Neural progenitor cell (in vitro differentiated cells): ENCODE measurements at regions not wholly inside any gene's neighbourhood (a gene's known extent, or its start where the extent isn't known, plus 50 kb on each side); places are given as distances from the start of the nearest gene placed in this dataset.

Experiments used
- DNase-seq: peaks from one replicate; pipeline ENCODE4 v3.0.0-alpha.2; 2016; ENCODE audit warnings: low spot score
- H2AFZ ChIP-seq: fragments of 200-600 bp; sonication (generic); replicated peaks from 2 replicates; pipeline ENCODE4 v1.6.1; 2016; ENCODE audit warnings: antibody characterized with exemption
- H3F3A ChIP-seq: fragments of 200-600 bp; sonication (generic); 2 replicates; pipeline ENCODE4 v1.6.1; 2016; ENCODE audit warnings: antibody characterized with exemption, low read depth
- H3K27ac ChIP-seq: fragments of 200-600 bp; sonication (generic); 2 replicates; pipeline ENCODE4 v1.5.1; 2016; ENCODE audit warnings: mild to moderate bottlenecking
- H3K27me3 ChIP-seq: fragments of 200-600 bp; sonication (generic); 2 replicates; pipeline ENCODE4 v1.6.1; 2016; ENCODE audit warnings: mild to moderate bottlenecking, moderate library complexity
- H3K36me3 ChIP-seq: fragments of 200-600 bp; sonication (generic); 2 replicates; pipeline ENCODE4 v1.5.1; 2016
- H3K4me1 ChIP-seq: fragments of 200-600 bp; sonication (generic); 2 replicates; pipeline ENCODE4 v1.6.1; 2016; ENCODE audit warnings: mixed run types
- H3K4me2 ChIP-seq: fragments of 200-600 bp; sonication (generic); 2 replicates; pipeline ENCODE4 v1.6.1; 2016
- H3K4me3 ChIP-seq: fragments of 200-600 bp; sonication (generic); 2 replicates; pipeline ENCODE4 v1.5.1; 2016
- H3K79me2 ChIP-seq: fragments of 200-600 bp; sonication (generic); 2 replicates; pipeline ENCODE4 v1.6.1; 2016; ENCODE audit warnings: low read depth
- H3K9ac ChIP-seq: fragments of 200-600 bp; sonication (generic); 2 replicates; pipeline ENCODE4 v1.6.1; 2016
- H3K9me3 ChIP-seq: fragments of 200-600 bp; sonication (generic); 2 replicates; pipeline ENCODE4 v1.5.1; 2016; ENCODE audit warnings: low read depth
- H4K20me1 ChIP-seq: fragments of 200-600 bp; sonication (generic); 2 replicates; pipeline ENCODE4 v1.6.1; 2016; ENCODE audit warnings: low read depth
- H3K27ac Mint-ChIP-seq: 3 replicates; pipeline ENCODE4 v1.8.0; 2021; ENCODE audit warnings: mixed read lengths
- H3K27me3 Mint-ChIP-seq: 2 replicates; pipeline ENCODE4 v1.8.0; 2022; ENCODE audit warnings: low read depth, mild to moderate bottlenecking, inconsistent platforms, moderate library complexity, mixed read lengths; ENCODE audit not compliant: insufficient read depth
- H3K36me3 Mint-ChIP-seq: 3 replicates; pipeline ENCODE4 v1.8.0; 2021; ENCODE audit warnings: mixed read lengths
- H3K4me1 Mint-ChIP-seq: 3 replicates; pipeline ENCODE4 v1.8.0; 2021; ENCODE audit warnings: mixed read lengths
- H3K4me3 Mint-ChIP-seq: 3 replicates; pipeline ENCODE4 v1.8.0; 2021; ENCODE audit warnings: mild to moderate bottlenecking, moderate library complexity, mixed read lengths
- H3K9me3 Mint-ChIP-seq: 3 replicates; pipeline ENCODE4 v1.8.0; 2020; ENCODE audit warnings: mixed read lengths
- EZH2 ChIP-seq: fragments of 200-600 bp; sonication (generic); IDR thresholded peaks from 2 replicates; pipeline ENCODE4 v1.6.1; 2017; ENCODE audit warnings: antibody characterized with exemption, mild to moderate bottlenecking, moderate library complexity
- EZH2phosphoT487 ChIP-seq: fragments of 200-600 bp; sonication (generic); IDR thresholded peaks from 2 replicates; pipeline ENCODE4 v1.6.1; 2017; ENCODE audit warnings: antibody characterized with exemption
- TF ChIP-seq, protein P1 (sequence below): fragments of 200-600 bp; sonication (generic); IDR thresholded peaks from 2 replicates; pipeline ENCODE4 v1.5.1; 2017; ENCODE audit warnings: antibody characterized with exemption, mild to moderate bottlenecking

DNA sequence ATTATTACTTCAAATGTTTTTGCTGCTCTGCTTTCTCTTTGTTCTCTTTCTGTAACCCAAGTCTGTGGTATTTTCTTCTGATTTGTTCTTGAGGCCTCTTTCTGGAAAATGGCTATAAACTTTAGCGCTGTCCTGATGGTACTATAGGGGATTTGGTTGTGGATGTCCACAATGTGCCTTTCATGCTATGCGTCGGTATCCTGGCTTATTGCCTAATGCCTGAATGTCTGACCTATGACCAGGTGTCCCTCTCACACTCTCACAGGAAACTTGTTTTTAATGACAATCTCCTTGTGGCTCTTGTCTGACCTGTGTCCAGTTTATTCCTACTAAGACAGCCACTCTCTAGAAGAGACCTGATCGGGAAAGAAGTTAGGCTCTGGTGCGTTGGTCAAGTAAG, 222.4 kb upstream of the NR3C2 start:
- Histone ChIP-seq H3K4me1 (no peaks in the 10 kb centered on the region), H3K9me3 (no peaks in the 10 kb centered on the region), H3K79me2 (no peaks in the 10 kb centered on the region), H2AFZ (no peak overlapping the region), H3F3A (no peaks in the 10 kb centered on the region), H3K27me3 (no peaks in the 10 kb centered on the region), H3K4me3 (no peak overlapping the region), H3K36me3 (no peaks in the 10 kb centered on the region), H3K9ac (no peak overlapping the region), H4K20me1 (no peaks in the 10 kb centered on the region), H3K27ac (no peak overlapping the region), H3K4me2 (no peak overlapping the region)
- Mint-ChIP-seq H3K4me3 (no peak overlapping the region), H3K36me3 (no peaks in the 10 kb centered on the region), H3K4me1 (no peaks in the 10 kb centered on the region), H3K27ac (no peak overlapping the region), H3K27me3 (no peaks in the 10 kb centered on the region), H3K9me3 (no peaks in the 10 kb centered on the region)
- TF ChIP-seq EZH2phosphoT487 (no peak), EZH2 (no peak)
- TF ChIP-seq, protein P1, sequence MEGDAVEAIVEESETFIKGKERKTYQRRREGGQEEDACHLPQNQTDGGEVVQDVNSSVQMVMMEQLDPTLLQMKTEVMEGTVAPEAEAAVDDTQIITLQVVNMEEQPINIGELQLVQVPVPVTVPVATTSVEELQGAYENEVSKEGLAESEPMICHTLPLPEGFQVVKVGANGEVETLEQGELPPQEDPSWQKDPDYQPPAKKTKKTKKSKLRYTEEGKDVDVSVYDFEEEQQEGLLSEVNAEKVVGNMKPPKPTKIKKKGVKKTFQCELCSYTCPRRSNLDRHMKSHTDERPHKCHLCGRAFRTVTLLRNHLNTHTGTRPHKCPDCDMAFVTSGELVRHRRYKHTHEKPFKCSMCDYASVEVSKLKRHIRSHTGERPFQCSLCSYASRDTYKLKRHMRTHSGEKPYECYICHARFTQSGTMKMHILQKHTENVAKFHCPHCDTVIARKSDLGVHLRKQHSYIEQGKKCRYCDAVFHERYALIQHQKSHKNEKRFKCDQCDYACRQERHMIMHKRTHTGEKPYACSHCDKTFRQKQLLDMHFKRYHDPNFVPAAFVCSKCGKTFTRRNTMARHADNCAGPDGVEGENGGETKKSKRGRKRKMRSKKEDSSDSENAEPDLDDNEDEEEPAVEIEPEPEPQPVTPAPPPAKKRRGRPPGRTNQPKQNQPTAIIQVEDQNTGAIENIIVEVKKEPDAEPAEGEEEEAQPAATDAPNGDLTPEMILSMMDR: no peak
- no peak for DNase-seq

DNA sequence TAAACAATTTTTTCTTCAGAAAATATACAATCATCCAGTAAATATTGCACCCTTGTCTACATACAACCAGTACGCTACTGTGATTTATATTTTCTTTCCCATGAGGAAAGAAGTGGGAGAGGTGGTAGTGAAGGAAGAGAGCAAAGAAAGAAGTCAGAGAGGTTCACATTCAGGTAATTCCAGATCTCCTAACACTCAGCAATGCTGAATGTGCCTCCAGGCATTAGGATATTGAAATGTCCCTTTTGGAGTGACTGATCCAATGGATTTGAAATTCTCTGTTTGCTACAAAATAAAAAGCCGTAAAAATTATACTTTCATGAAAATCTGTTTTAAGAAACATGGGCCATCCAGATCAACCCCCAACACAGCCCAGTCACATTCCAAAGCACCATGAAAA, 211.9 kb upstream of the NR3C2 start:
- Histone ChIP-seq H3K4me1 (no peaks in the 10 kb centered on the region), H3K27me3 (no peaks in the 10 kb centered on the region), H3K36me3 (no peaks in the 10 kb centered on the region), H3K9ac (no peak overlapping the region), H3K4me2 (no peak overlapping the region), H3K79me2 (no peaks in the 10 kb centered on the region), H3F3A (no peaks in the 10 kb centered on the region), H3K9me3 (no peaks in the 10 kb centered on the region), H3K4me3 (no peak overlapping the region), H3K27ac (no peak overlapping the region), H4K20me1 (no peaks in the 10 kb centered on the region), H2AFZ (no peak overlapping the region)
- no peak for DNase-seq
- Mint-ChIP-seq H3K4me1 (no peaks in the 10 kb centered on the region), H3K36me3 (no peaks in the 10 kb centered on the region), H3K4me3 (no peak overlapping the region), H3K27ac (no peak overlapping the region), H3K9me3 (no peaks in the 10 kb centered on the region), H3K27me3 (peaks cover 3% of the 10 kb centered on the region)
- TF ChIP-seq, protein P1: no peak
- no peak for TF ChIP-seq EZH2phosphoT487
- no peak for TF ChIP-seq EZH2

DNA sequence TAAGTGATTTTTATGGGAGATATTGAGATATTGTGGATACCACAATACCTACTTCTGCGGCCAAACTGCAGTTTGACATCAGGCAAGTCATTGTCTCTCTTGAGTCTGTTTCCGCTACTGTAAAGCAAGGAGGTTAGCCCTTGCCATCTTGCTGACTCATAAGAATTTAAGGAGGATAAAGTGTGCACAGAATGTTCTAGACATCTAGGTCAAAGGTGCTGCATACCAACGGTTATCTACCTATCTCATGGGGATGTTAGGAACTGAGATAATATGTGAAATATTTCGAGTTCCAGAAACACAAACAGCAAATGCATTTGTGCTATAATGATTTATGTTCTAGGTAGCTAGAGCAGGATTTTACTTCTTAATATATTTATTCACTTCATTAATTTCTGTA, 211.5 kb upstream of the NR3C2 start:
- no peak overlapping the region for H3K4me2 ChIP-seq
- no peaks in the 10 kb centered on the region for H3K4me1 ChIP-seq
- no peak overlapping the region for H3K4me3 ChIP-seq
- TF ChIP-seq EZH2 (no peak), EZH2phosphoT487 (no peak)
- TF ChIP-seq, protein P1: no peak
- H3K79me2 ChIP-seq: no peaks in the 10 kb centered on the region
- no peak overlapping the region for H2AFZ ChIP-seq
- no peaks in the 10 kb centered on the region for H3K27me3 ChIP-seq
- H3K27ac Mint-ChIP-seq: no peak overlapping the region
- no peak for DNase-seq
- no peaks in the 10 kb centered on the region for H3K4me1 Mint-ChIP-seq
- no peaks in the 10 kb centered on the region for H3K9me3 Mint-ChIP-seq
- no peak overlapping the region for H3K27ac ChIP-seq
- H3K9ac ChIP-seq: no peak overlapping the region
- no peaks in the 10 kb centered on the region for H4K20me1 ChIP-seq
- no peaks in the 10 kb centered on the region for H3K9me3 ChIP-seq
- H3K4me3 Mint-ChIP-seq: no peak overlapping the region
- H3K27me3 Mint-ChIP-seq: no peaks in the 10 kb centered on the region
- H3K36me3 Mint-ChIP-seq: no peaks in the 10 kb centered on the region
- no peaks in the 10 kb centered on the region for H3K36me3 ChIP-seq
- H3F3A ChIP-seq: no peaks in the 10 kb centered on the region

GRCh38 chr4:148651991-148652390, 209.8 kb upstream of the NR3C2 start:
- Histone ChIP-seq H3K9me3 (no peaks in the 10 kb centered on the region), H4K20me1 (no peaks in the 10 kb centered on the region), H3K27ac (no peak overlapping the region), H3K79me2 (no peaks in the 10 kb centered on the region), H3K9ac (no peak overlapping the region), H3K27me3 (no peaks in the 10 kb centered on the region), H3K4me3 (no peak overlapping the region), H3F3A (no peaks in the 10 kb centered on the region), H2AFZ (no peak overlapping the region), H3K4me2 (no peak overlapping the region), H3K36me3 (no peaks in the 10 kb centered on the region), H3K4me1 (no peaks in the 10 kb centered on the region)
- Mint-ChIP-seq H3K27me3 (no peaks in the 10 kb centered on the region), H3K27ac (no peak overlapping the region), H3K4me1 (no peaks in the 10 kb centered on the region), H3K36me3 (no peaks in the 10 kb centered on the region), H3K4me3 (no peak overlapping the region), H3K9me3 (no peaks in the 10 kb centered on the region)
- TF ChIP-seq, protein P1: no peak
- TF ChIP-seq EZH2: no peak
- no peak for TF ChIP-seq EZH2phosphoT487
- DNase-seq: peak; percentile 3
